ENCODE measurements at regions not wholly inside any gene's neighbourhood (a gene's known extent, or its start where the extent isn't known, plus 50 kb on each side); places are given as distances from the start of the nearest gene placed in this dataset.

- no peak for TF ChIP-seq NKRF (conservative IDR thresholded peaks at IDR 0.05)
- no peak for TF ChIP-seq ZBTB4 (CRISPR knock-in tag; IDR thresholded peaks at IDR 0.05)
- peak; percentile 31 to 52; a peak in 2 of 4 replicates for TF ChIP-seq EP300 (IDR thresholded peaks at IDR 0.05; ENCODE audit: borderline replicate concordance in 1 of 2, control insufficient read depth in 1 of 2, low read depth in 2 of 2, low read length in 2 of 2)
- TF ChIP-seq NR2F1 (conservative IDR thresholded peaks at IDR 0.05), result peak; percentile 73
- peak; percentile 64; the same call in 1 of the 2 replicates for TF ChIP-seq RELB (IDR thresholded peaks at IDR 0.05; ENCODE audit: low read depth)
- TF ChIP-seq IRF3 (IDR thresholded peaks at IDR 0.05), result no peak
- TF ChIP-seq IKZF2 (IDR thresholded peaks at IDR 0.05), result peak; percentile 51 to 52; a peak in 3 of 4 replicates
- peak; percentile 31; the same call in 1 of the 2 replicates for TF ChIP-seq CREM (IDR thresholded peaks at IDR 0.05; ENCODE audit: low read depth)
- TF ChIP-seq RELA (IDR thresholded peaks at IDR 0.05; ENCODE audit: borderline replicate concordance, partially characterized antibody), result peak; percentile 23
- TF ChIP-seq TCF7 (IDR thresholded peaks at IDR 0.05; ENCODE audit: borderline replicate concordance), result no peak
- TF ChIP-seq BACH1 (IDR thresholded peaks at IDR 0.05; ENCODE audit: borderline replicate concordance), result 0 out of 2 replicates have a peak, but pooled peaks have one; percentile 16
- TF ChIP-seq IKZF1 (conservative IDR thresholded peaks at IDR 0.05), result peak; percentile 55
- peak; percentile 34; the same call in 1 of the 2 replicates for TF ChIP-seq NFIC (IDR thresholded peaks at IDR 0.05; ENCODE audit: low read depth, low read length)
- no peak for TF ChIP-seq RBBP5 (conservative IDR thresholded peaks at IDR 0.05)
- TF ChIP-seq CEBPB (IDR thresholded peaks at IDR 0.05; ENCODE audit: borderline replicate concordance in 1 of 2, low read depth in 2 of 2, low read length in 2 of 2), result no peak
- peak; percentile 6 for TF ChIP-seq PBX3 (IDR thresholded peaks at IDR 0.05; ENCODE audit: insufficient replicate concordance, low read depth, low read length)
- TF ChIP-seq LARP7 (IDR thresholded peaks at IDR 0.05), result no peak
Measured at GRCh38 chr21:33984021-33984481, 68.4 kb upstream of the ATP5PO start (continued).

All from GM12878 (cell line).